NAMALWA (cell line): ENCODE measurements at regions not wholly inside any gene's neighbourhood (a gene's known extent, or its start where the extent isn't known, plus 50 kb on each side); places are given as distances from the start of the nearest gene placed in this dataset.
A peak's percentile ranks its signal among the peaks of the same experiment; 100 is the strongest.
"Not testable (repeated sequence)": the region's sequence is repeated elsewhere in the genome, so short reads cannot be mapped to it uniquely, and the experiment has no call there.

ENCODE experiments used
- DNase-seq: peaks from one replicate; pipeline ENCODE4 v3.0.0-alpha.2; 2015; ENCODE audit warnings: low spot score

DNA sequence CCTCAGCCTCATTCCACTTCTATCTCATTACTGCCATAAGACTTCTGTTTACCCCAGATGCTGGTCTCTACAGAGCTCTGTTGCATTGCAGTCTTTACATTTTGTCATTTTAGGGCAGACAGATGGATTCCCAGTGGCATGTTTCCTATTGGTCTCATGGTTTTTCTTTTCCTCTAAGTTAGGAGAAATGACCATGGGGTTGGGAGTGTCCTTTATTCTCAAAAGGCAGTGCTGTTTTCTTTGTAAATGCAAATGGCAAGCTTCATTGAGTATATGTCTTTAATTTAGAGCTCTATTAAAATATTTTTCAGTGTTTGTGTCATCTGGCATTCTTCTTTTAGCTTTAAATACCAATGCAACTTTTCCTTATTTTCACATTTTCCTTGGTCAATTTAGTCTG lies 57.0 kb downstream of the MSTN start:
- DNase-seq: no peak

GRCh38 chr2:189999661-190000060 lies 62.9 kb downstream of the MSTN start:
- DNase-seq: no peak

DNA sequence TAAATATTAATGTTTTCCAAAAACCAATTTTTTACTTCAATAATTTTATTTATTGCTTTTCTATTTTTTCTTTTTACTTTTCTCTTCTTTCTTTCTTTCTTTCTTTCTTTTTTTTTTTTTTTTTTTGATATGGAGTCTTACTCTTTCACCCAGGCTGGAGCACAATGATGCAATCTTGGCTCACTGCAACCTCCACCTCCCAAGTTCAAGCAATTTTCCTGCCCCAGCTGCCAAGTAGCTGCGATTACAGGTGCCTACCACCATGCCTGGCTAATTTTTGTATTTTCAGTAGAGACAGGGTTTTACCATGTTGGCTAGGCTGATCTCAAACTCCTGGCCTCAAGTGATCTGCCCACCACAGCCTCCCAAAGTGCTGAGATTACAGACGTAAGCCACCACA lies 63.9 kb downstream of the MSTN start:
- DNase-seq: not testable (repeated sequence)

- no peak for DNase-seq
These were observed 65.5 kb downstream of the MSTN start for GRCh38 chr2:189997016-189997415.

DNA sequence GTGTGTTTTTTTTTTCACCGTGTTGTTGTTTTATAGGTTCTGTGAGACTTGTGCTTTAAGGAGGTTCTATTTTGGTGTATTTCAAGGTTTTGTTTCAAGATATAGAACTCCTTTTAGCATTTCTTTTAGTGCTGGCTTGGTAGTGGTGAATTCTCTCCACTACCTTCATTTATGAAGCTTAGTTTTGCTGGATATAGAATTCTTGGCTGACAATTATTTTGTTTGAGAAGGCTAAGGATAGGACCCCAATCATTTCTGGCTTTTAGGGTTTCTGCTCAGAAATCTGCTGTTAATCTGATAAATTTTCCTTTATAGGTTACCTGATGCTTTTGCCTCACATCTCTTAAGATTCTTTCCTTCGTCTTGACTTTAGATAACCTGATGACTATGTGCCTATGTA lies 66.8 kb downstream of the MSTN start:
- DNase-seq: no peak

DNA sequence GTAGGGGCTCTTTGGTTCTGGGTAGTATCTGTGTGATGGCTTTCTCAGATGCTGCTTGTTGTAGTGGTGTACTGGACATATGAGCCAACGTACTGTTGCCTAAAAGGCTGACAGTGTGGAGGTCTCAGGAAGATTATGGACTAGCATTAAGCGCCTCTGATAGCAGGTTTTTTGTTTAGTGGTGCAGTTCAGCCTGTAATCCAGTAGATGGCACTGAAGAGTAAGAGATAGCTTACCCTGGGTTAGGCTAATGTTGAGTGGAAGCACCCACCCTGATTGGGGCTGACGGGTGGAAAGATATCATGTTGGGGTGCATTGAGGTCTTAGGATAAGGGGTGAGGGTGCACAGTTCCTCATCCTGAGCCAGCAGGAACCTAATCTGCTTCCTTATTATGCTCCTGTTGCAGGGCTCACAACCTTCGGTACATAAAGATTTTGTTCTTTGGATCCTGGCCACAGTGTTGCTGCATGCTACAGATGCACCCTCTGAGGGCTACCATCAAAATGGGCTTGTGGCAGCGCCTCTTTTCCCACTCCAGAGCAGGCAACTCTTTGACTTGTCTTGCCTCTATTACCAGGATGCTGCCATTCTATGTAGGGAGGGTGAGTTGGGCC lies 79.6 kb downstream of the MSTN start:
- DNase-seq: peak; percentile 58

GRCh38 chr2:189982087-189982486 lies 80.4 kb downstream of the MSTN start:
- no peak for DNase-seq

DNA sequence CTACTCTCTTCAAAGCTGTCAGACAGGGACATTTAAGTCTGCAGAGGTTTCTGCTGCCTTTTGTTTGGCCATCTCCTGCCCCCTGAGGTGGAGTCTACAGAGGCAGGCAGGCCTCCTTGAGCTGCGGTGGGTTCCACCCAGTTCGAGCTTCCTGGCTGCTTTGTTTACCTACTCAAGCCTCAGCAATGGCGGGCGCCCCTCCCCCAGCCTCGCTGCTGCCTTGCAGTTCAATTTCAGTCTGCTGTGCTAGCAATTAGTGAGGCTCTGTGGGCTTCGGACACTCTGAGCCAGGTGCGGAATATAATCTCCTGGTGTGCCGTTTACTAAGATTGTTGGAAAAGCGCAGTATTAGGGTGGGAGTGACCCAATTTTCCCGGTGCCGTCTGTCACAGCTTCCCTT lies 86.0 kb downstream of the MSTN start:
- DNase-seq: not testable (repeated sequence)

DNA sequence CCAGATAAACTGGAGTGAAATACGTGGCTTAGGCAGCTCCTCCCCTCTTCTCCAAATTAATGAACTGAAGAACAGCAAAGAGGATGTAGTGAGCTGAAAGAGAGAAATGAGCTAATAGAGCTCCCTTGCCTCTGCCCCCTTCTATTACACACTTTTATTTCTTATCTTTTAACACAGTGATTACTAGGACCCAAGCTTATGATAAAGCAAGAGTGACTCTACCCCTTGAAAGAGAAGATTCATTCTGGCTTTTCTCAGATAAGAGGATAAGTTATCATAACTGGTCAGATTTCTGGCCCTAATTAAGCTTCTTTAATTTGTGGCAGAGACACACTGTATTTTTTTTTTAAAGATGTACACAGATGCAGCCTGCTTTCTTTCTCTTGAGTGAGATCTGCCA lies 102.2 kb downstream of the MSTN start:
- DNase-seq: no peak

DNA sequence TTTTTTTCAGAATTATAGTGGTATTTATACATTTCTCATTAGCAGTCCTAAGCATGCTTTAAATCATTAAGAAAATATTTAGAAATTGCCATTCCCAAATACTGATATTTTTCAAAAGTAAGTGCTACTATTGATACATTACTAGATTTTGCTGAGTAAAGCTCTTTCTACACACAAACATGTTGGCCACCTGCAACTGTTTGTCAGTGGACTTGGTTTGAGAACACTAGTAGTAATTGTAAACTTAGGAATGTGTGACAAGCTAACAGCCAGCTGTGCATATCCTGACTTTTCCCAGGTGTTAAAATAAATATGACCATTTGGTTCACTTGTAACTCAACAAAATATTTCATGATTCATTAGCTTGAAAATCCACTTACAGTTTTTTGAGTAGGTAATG lies 103.1 kb downstream of the MSTN start:
- DNase-seq: no peak

DNA sequence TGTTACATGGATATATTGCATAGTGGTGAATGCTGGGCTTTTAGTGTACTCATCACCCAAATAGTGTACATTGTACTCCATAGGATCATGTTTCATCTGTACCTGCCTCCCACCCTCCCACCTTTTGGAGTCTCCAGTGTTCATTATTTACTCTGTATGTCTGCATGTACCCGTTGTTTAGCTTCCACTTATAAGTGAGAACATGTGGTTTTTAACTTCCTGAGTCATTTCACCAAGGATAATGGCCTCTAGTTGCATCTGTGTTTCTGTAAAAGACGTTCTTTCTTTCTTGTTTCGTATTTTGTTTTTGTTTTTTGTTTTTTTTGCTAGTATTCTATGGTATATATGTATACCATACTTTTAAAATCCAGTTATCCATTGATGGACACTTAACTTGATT lies 107.5 kb downstream of the MSTN start:
- peak; percentile 17 for DNase-seq

DNA sequence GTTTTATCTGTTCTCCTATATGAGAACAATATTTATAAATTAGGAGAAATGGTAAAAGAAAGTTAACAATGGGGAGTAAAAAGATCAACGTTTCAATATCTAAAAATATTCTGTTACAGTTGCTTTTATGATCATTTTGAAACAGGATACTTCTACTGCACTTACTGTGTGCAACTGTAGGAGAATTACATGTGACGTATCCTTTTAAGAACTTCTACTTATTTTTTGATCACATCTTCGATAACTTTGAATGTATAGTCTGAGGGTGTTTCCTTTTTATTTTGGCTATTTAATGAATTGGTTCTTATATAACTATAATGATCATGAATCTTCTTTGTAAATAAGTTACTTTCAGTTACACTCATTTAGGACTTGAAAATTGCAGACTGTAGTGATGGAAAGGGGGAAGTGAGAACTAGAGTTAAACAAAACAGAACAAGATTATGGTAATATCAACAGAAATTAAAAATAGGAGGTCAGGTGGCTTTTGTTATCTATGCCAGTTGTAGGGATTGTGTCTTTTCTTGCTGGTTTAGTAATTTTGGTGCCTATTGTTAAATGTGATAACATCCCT lies 109.9 kb downstream of the MSTN start:
- DNase-seq: peak; percentile 65

- DNase-seq: peak; percentile 16
These were observed 110.6 kb downstream of the MSTN start for GRCh38 chr2:189951791-189952535.

DNA sequence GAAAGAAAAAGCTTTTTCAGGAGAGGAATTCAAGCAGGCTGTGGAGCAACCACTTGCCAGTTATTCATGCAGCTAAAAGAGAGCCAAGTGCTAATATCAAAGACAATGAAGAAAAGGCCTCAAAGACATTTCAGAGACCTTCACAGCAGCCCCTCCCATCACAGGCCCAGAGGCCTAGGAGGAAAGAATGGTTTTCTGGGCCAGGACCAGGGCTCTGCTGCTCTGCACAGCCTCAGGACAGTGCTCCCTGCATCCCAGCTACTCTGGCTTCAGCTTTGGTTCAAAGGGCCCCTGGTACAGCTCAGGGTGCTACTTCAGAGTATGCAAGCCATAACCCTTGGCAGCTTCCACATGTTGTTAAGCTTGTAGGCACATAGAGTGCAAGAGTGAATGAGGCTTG lies 119.5 kb downstream of the MSTN start:
- no peak for DNase-seq

GRCh38 chr2:189940913-189941312 lies 121.6 kb downstream of the MSTN start:
- DNase-seq: no peak

- DNase-seq: no peak
These were observed 124.8 kb downstream of the MSTN start for GRCh38 chr2:189937691-189938090.

DNA sequence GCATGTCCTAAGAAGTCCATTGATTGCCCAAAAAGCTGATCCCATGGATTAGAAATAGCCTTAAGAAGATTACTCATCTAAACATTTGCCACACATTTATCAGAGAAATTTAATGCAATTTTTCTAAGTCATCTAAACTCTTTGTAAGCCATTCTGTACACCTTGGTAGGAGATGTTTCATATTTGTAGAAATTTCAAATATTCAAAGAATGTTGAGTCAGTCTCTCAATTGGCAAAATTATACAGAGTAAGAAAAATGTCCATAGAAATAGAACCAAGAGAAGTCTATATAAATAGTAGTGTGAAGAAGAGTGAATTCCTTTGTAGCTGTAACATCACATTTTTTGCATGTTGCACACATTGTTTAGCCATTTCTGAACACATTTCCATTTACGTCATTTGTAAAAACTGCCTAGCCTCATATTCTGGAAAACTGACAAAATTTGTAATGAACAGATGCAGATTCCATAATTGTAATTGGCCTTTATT lies 128.6 kb downstream of the MSTN start:
- no peak for DNase-seq

- DNase-seq: no peak
These were observed 129.5 kb downstream of the MSTN start for GRCh38 chr2:189933041-189933440.

DNA sequence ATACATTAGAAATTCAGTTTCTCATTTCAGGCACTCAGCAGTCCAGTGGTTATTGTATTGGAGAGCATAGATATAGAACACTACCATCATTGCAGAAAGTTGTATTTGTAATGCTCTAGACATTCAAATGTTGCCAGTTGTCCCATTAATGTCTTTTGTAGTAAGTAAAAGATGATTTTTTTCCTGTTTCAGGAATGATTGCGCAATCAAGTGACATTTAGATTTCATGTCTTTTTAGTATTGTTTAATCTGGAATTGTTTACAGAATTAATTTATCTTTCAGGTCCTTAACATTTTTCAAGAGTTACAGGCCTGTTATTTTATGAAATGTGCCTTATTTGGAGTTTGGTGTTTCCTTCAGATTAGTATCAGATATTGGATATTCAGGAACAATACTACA lies 134.7 kb downstream of the MSTN start:
- DNase-seq: no peak
